Spleen (tissue), 7 donors: ENCODE measurements at regions not wholly inside any gene's neighbourhood (a gene's known extent, or its start where the extent isn't known, plus 50 kb on each side); places are given as distances from the start of the nearest gene placed in this dataset.

ENCODE experiments used
- POLR2A ChIP-seq, 3 donors: fragments of 450-650 bp; IDR thresholded peaks; one replicate each; pipeline ENCODE4 v1.5.1; 2017; ENCODE audit warnings: antibody characterized with exemption in 3 of 3, mild to moderate bottlenecking in 1 of 3
- TF ChIP-seq, protein P1 (sequence below), 11 experiments: fragments of 200-600 bp in 7 of 11; fragments of 450-650 bp in 4 of 11; sonication (generic) in 4 of 11; IDR thresholded peaks in 8 of 11; conservative IDR thresholded peaks in 3 of 11; 1 replicate in 7 of 11; 2 replicates in 4 of 11; pipeline versions ENCODE4 v1.4.0 to v1.8.0; 2016 to 2021; ENCODE audit warnings: antibody characterized with exemption in 11 of 11, inconsistent platforms in 4 of 11, mild to moderate bottlenecking in 1 of 11
- donor health status: DM: no; HTN: no; CAD: no; lungs with moderate emphysema.
- donor health status: DM: no; HTN: no; CAD: no.
- donor health status: DM: no; HTN: no; CAD: no.

DNA sequence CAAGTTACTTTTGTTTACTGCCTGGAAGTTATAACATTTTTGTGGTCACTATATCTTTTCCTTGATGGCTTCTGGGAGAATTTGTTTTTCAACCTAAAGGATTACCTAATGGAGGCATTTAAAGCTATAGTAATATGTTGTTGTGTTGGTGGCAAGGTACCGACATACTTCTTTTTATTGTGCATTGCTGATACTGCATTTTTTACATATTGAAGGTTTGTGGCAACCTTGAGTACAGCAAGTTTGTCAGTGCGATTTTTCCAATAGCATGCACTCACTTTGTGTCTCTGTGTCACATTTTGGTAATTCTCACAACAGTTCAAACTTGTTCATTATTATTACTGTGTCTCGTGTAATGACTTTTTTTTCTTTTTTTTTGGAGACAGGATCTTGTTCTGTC lies 246.3 kb downstream of the LRRC70 start:
- TF ChIP-seq, protein P1, sequence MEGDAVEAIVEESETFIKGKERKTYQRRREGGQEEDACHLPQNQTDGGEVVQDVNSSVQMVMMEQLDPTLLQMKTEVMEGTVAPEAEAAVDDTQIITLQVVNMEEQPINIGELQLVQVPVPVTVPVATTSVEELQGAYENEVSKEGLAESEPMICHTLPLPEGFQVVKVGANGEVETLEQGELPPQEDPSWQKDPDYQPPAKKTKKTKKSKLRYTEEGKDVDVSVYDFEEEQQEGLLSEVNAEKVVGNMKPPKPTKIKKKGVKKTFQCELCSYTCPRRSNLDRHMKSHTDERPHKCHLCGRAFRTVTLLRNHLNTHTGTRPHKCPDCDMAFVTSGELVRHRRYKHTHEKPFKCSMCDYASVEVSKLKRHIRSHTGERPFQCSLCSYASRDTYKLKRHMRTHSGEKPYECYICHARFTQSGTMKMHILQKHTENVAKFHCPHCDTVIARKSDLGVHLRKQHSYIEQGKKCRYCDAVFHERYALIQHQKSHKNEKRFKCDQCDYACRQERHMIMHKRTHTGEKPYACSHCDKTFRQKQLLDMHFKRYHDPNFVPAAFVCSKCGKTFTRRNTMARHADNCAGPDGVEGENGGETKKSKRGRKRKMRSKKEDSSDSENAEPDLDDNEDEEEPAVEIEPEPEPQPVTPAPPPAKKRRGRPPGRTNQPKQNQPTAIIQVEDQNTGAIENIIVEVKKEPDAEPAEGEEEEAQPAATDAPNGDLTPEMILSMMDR (IDR thresholded peaks at IDR 0.05 in 8 of 11, conservative IDR thresholded peaks at IDR 0.05 in 3 of 11): no peak
- TF ChIP-seq POLR2A (IDR thresholded peaks at IDR 0.05): no peak
